ENCODE measurements at regions not wholly inside any gene's neighbourhood (a gene's known extent, or its start where the extent isn't known, plus 50 kb on each side); places are given as distances from the start of the nearest gene placed in this dataset.

- no peak for TF ChIP-seq EP300 (IDR thresholded peaks at IDR 0.05; ENCODE audit: borderline replicate concordance)
- no peak for TF ChIP-seq REST (IDR thresholded peaks at IDR 0.05; ENCODE audit: low read depth)
- TF ChIP-seq NFIC (IDR thresholded peaks at IDR 0.05) = no peak
- no peak for TF ChIP-seq CEBPB (IDR thresholded peaks at IDR 0.05)
- TF ChIP-seq MAX (IDR thresholded peaks at IDR 0.05) = no peak
Measured at GRCh38 chr10:78471723-78472550, 438.3 kb downstream of the RPS24 start.

All from Ishikawa (cell line).